ENCODE measurements at regions not wholly inside any gene's neighbourhood (a gene's known extent, or its start where the extent isn't known, plus 50 kb on each side); places are given as distances from the start of the nearest gene placed in this dataset.

- Histone ChIP-seq H3K9me3 (ENCODE audit: control insufficient read depth, low read depth, low read length) (no peaks in the 10 kb centered on the region), H2BK5ac (ENCODE audit: insufficient read length, low read length) (no peak overlapping the region), H4K91ac (ENCODE audit: insufficient read length, low read depth, low read length) (no peak overlapping the region), H3K27me3 (ENCODE audit: insufficient read depth, low read length) (no peaks in the 10 kb centered on the region), H2AK5ac (ENCODE audit: insufficient read length, low read length) (no peak overlapping the region), H3K23ac (ENCODE audit: insufficient read length, low read depth, low read length) (no peak overlapping the region), H2BK15ac (ENCODE audit: low read depth, low read length) (no peak overlapping the region), H2AFZ (ENCODE audit: low read length) (no peak overlapping the region), H4K8ac (replicated peaks; ENCODE audit: insufficient read length, low read depth, low read length) (no peak overlapping the region), H2BK12ac (ENCODE audit: insufficient read length, low read depth, low read length) (no peak overlapping the region), H3K14ac (ENCODE audit: insufficient read depth, low read length) (no peak overlapping the region), H3K4ac (ENCODE audit: low read depth, low read length) (no peak overlapping the region), H4K5ac (ENCODE audit: insufficient read length, low read depth, low read length) (no peak overlapping the region), H4K20me1 (ENCODE audit: control insufficient read depth, insufficient read depth, insufficient read length) (no peaks in the 10 kb centered on the region), H3K4me2 (ENCODE audit: insufficient read depth, insufficient read length, low read length) (no peak overlapping the region), H2BK20ac (ENCODE audit: low read depth, low read length, poor library complexity, severe bottlenecking) (no peak overlapping the region), H3K9ac (ENCODE audit: extremely low read depth, insufficient read length, low read length) (no peak overlapping the region), H3K4me1 (ENCODE audit: insufficient read depth, low read length) (no peaks in the 10 kb centered on the region), H3K27ac (ENCODE audit: insufficient read length, low read depth, low read length) (no peak overlapping the region), H3K23me2 (ENCODE audit: insufficient read length, low read depth, low read length, poor library complexity, severe bottlenecking) (no peaks in the 10 kb centered on the region), H3K18ac (ENCODE audit: insufficient read length, low read depth, low read length) (no peak overlapping the region), H3K79me2 (ENCODE audit: insufficient read depth, low read length) (no peaks in the 10 kb centered on the region), H3K56ac (ENCODE audit: insufficient read length, low read depth, low read length) (no peak overlapping the region), H3K79me1 (ENCODE audit: insufficient read depth, low read depth, low read length, poor library complexity, severe bottlenecking) (no peaks in the 10 kb centered on the region), H2BK120ac (ENCODE audit: low read depth, low read length, poor library complexity, severe bottlenecking) (no peak overlapping the region), H3T11ph (ENCODE audit: low read length) (no peak overlapping the region)
- WGBS (ENCODE audit: extremely low coverage, insufficient read length, low lambda C conversion rate), result no CpG with 5 or more reads among the region's 2 CpGs
- no peaks in the 10 kb centered on the region for H3K4me1 Mint-ChIP-seq
- no peak for TF ChIP-seq CTCF (conservative IDR thresholded peaks at IDR 0.05)
- H3K9me3 Mint-ChIP-seq, result no peaks in the 10 kb centered on the region; a peak in 1 of 5 replicates
- DNase-seq, result no peak
- H3K27me3 Mint-ChIP-seq (ENCODE audit: low read depth), result no peaks in the 10 kb centered on the region
- H3K27ac Mint-ChIP-seq, result no peak overlapping the region
- H3K36me3 Mint-ChIP-seq (ENCODE audit: insufficient read depth in 1 of 3, low read depth in 3 of 3), result no peaks in the 10 kb centered on the region
- H3K4me3 Mint-ChIP-seq, result no peak overlapping the region
These were observed 228.8 kb upstream of the DDHD1 start for GRCh38 chr14:53381895-53382294.
